Brain microvascular endothelial cell (primary cell): ENCODE measurements at regions not wholly inside any gene's neighbourhood (a gene's known extent, or its start where the extent isn't known, plus 50 kb on each side); places are given as distances from the start of the nearest gene placed in this dataset.

ENCODE experiments used
- DNase-seq: peaks from one replicate; pipeline ENCODE4 v3.0.0-alpha.2; 2020
- H3K27ac ChIP-seq: fragments of 250-450 bp; sonication (Bioruptor Pico); 2 replicates; pipeline ENCODE4 v1.5.1; 2020; ENCODE audit warnings: mild to moderate bottlenecking, moderate library complexity
- H3K27me3 ChIP-seq: fragments of 250-450 bp; sonication (Bioruptor Pico); replicated peaks from 2 replicates; pipeline ENCODE4 v1.5.1; 2020; ENCODE audit warnings: mild to moderate bottlenecking
- H3K36me3 ChIP-seq: fragments of 250-450 bp; sonication (Bioruptor Pico); replicated peaks from 2 replicates; pipeline ENCODE4 v1.5.1; 2020; ENCODE audit warnings: mild to moderate bottlenecking
- H3K4me3 ChIP-seq: 2 replicates; pipeline ENCODE4 v1.5.1; 2011; ENCODE audit warnings: low read depth, mild to moderate bottlenecking, control low read depth, low read length, moderate library complexity
- CTCF ChIP-seq: IDR thresholded peaks from 2 replicates; pipeline ENCODE4 v1.5.1; 2011; ENCODE audit warnings: low read depth, mild to moderate bottlenecking, moderate library complexity, low read length, control low read depth, inconsistent platforms; ENCODE audit errors: missing control alignments
- in situ Hi-C: cut with HindIII; loops from 2 replicates; pipeline ENCODE4 v1.10.0; 2017; ENCODE audit warnings: low sequenced_read_pairs, low pct_ligation_motif_present

GRCh38 chr1:5351366-5351765 lies 640.9 kb downstream of the NPHP4 start:
- no peak overlapping the region for H3K4me3 ChIP-seq
- H3K36me3 ChIP-seq, result no peaks in the 10 kb centered on the region
- no peak for DNase-seq
- in situ Hi-C loops, result no loop called here
- no peak for TF ChIP-seq CTCF
- no peak overlapping the region for H3K27ac ChIP-seq
- no peaks in the 10 kb centered on the region for H3K27me3 ChIP-seq

GRCh38 chr1:5349526-5349925 lies 642.7 kb downstream of the NPHP4 start:
- in situ Hi-C loops, result no loop called here
- H3K36me3 ChIP-seq, result no peaks in the 10 kb centered on the region
- DNase-seq, result no peak
- no peak overlapping the region for H3K27ac ChIP-seq
- TF ChIP-seq CTCF, result no peak
- H3K4me3 ChIP-seq, result no peak overlapping the region
- H3K27me3 ChIP-seq, result no peaks in the 10 kb centered on the region

DNA sequence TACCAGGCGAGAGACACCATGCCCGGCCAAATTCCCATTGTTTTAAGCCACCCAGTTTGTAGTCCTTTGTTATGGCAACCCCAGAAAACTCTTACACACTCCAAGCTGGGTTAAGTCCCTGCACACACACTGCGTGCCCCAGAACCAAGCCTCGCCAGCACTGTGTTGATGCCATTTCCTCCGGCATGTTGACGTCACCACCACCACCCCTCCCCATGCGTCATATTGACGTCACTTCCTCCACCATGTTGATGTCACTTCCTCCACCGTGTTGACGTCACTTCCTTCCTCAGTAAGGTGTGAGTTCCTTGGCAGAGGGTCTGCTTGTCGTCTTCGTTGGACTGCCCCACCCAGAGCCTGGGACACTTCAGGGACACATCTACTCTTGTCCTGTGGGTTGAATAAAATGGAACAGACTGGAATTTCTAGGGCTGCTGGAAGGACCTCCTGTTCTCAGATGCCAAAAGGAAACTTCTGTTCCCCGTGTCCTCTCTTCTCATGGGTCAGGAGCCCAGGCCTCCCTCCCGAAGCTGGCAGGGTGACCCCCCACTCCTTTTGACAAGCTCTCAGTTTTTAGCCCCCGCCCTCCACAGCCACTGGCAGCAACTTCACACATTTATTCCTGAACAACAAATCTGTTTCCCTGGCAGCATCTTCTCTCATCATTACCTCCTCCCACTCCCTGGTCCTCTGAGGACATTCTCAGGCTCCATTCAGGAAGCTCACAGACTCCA lies 643.3 kb downstream of the NPHP4 start:
- H3K27ac ChIP-seq, result no peak overlapping the region
- H3K27me3 ChIP-seq, result no peaks in the 10 kb centered on the region
- no peak for DNase-seq
- H3K36me3 ChIP-seq, result no peaks in the 10 kb centered on the region
- TF ChIP-seq CTCF, result no peak
- in situ Hi-C loops, result no loop called here
- H3K4me3 ChIP-seq, result no peak overlapping the region

DNA sequence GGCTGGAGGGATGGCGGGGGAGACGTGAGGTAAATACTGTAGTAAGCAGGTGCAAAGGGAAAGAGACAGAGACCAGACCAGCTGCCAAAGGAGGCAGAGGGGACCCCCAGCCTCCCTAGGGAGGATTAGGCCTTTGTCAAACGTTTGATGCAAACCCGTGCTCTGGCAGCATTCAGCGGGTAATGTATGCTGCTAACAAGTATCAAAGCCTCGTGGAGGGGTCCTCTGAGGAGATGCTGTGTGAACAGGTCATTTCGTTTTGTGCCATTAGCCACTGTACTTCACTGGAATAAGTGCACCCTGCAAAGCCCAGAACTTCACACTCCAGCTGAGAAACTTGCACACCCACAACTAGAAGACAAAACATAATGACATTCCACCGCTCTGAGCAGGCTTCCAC lies 644.5 kb downstream of the NPHP4 start:
- H3K4me3 ChIP-seq, result no peak overlapping the region
- TF ChIP-seq CTCF, result no peak
- H3K36me3 ChIP-seq, result no peaks in the 10 kb centered on the region
- in situ Hi-C loops, result no loop called here
- no peaks in the 10 kb centered on the region for H3K27me3 ChIP-seq
- no peak overlapping the region for H3K27ac ChIP-seq
- DNase-seq, result no peak

DNA sequence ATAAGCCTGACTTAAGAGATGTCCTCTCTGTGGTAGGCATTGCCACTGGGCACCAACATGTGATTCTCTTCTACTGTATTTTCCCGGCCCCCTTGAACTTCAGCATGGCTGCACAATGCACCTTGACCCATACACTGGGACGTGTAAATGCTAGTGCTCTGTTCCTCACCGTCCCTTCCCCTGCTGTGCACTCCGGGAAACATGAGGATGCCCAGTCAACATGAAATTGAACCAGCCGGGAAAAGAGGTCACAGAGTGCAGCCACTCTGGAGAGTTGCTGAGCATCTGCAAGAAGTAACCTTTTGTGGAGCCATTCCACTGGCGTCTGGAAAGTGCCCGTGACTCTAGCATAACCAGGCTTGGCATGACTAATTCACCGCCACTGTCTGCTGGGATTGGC lies 646.7 kb downstream of the NPHP4 start:
- TF ChIP-seq CTCF, result no peak
- in situ Hi-C loops, result no loop called here
- Histone ChIP-seq H3K27me3 (no peaks in the 10 kb centered on the region), H3K4me3 (no peak overlapping the region), H3K36me3 (no peaks in the 10 kb centered on the region), H3K27ac (no peak overlapping the region)
- DNase-seq, result no peak
